ENCODE measurements at regions not wholly inside any gene's neighbourhood (a gene's known extent, or its start where the extent isn't known, plus 50 kb on each side); places are given as distances from the start of the nearest gene placed in this dataset.

DNA sequence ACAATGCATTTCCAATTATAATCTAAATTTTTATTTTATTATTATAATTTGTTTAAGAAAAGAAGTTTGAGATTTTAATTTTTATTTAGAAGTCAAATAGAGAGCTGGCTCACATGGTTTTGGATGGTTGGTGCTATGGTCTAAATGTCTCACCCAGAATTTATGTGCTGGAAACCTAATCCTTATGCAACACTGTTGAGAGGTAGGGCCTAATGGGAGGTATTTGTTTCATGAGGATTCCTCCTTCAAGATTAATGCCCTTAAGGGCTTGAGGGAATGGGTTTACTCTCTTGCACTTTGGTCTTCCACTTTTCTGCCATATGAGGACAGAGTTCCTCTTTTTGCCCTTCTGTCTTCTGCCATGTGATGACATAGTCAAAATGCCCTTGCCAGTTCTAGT, 960.5 kb upstream of the IGFBP7 start:
- TF ChIP-seq, protein P1, sequence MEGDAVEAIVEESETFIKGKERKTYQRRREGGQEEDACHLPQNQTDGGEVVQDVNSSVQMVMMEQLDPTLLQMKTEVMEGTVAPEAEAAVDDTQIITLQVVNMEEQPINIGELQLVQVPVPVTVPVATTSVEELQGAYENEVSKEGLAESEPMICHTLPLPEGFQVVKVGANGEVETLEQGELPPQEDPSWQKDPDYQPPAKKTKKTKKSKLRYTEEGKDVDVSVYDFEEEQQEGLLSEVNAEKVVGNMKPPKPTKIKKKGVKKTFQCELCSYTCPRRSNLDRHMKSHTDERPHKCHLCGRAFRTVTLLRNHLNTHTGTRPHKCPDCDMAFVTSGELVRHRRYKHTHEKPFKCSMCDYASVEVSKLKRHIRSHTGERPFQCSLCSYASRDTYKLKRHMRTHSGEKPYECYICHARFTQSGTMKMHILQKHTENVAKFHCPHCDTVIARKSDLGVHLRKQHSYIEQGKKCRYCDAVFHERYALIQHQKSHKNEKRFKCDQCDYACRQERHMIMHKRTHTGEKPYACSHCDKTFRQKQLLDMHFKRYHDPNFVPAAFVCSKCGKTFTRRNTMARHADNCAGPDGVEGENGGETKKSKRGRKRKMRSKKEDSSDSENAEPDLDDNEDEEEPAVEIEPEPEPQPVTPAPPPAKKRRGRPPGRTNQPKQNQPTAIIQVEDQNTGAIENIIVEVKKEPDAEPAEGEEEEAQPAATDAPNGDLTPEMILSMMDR (IDR thresholded peaks at IDR 0.05), result no peak
- TF ChIP-seq POLR2A (IDR thresholded peaks at IDR 0.05), result no peak

All from heart left ventricle (tissue), 13 donors.